NOMO-1 treated with DMSO at 0.1 percent for 48 hours (cell line): ENCODE measurements at regions not wholly inside any gene's neighbourhood (a gene's known extent, or its start where the extent isn't known, plus 50 kb on each side); places are given as distances from the start of the nearest gene placed in this dataset.
"Not testable (repeated sequence)": the region's sequence is repeated elsewhere in the genome, so short reads cannot be mapped to it uniquely, and the experiment has no call there.

Source experiments
- DNase-seq: peaks from one replicate; lab custom pipeline; 2025; ENCODE audit not compliant: unreplicated experiment; lab: John Stamatoyannopoulos, UW

- no peak for DNase-seq
Observed at GRCh38 chr14:38045461-38045860, 162.2 kb upstream of the SSTR1 start.

GRCh38 chr14:38046160-38046559 is 161.5 kb upstream of the SSTR1 start:
- DNase-seq, result no peak

DNA sequence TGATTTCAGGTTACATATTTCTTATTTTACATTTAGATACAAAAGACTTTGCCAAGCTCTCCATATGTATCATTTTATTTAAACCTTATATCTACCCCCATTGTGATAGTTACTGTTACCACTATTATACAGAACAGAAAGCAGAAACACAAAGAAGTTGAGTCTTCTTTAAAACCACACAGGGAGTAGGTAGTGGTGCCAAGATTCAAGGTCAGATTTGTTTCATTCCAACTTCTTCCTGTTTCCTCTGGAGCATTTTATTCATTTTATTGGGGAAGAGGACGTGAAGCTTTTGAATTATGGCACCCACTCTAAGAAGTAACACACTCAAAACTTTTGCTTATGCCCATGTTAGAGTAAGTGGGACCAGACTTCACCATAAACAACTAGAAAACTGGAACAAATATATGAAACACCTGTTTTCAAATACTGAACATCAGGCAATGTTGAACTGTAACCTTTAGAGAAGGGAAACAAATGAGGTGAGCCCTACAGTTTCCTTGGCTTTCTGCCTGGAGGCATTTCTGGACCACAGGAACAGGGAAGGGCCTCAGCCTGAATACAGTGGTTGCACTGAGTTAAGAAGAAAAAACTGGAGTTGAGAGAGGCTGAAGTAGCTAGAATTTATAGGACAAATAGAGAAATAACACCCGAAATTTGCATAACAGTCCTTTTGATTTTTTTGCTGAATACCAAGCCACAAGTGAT is 160.4 kb upstream of the SSTR1 start:
- DNase-seq, result no peak

- no peak for DNase-seq
Observed at GRCh38 chr14:38053666-38054065, 154.0 kb upstream of the SSTR1 start.

GRCh38 chr14:38056270-38056669 is 151.4 kb upstream of the SSTR1 start:
- no peak for DNase-seq

- DNase-seq, result not testable (repeated sequence)
Observed at GRCh38 chr14:38062223-38062622, 145.5 kb upstream of the SSTR1 start.

DNA sequence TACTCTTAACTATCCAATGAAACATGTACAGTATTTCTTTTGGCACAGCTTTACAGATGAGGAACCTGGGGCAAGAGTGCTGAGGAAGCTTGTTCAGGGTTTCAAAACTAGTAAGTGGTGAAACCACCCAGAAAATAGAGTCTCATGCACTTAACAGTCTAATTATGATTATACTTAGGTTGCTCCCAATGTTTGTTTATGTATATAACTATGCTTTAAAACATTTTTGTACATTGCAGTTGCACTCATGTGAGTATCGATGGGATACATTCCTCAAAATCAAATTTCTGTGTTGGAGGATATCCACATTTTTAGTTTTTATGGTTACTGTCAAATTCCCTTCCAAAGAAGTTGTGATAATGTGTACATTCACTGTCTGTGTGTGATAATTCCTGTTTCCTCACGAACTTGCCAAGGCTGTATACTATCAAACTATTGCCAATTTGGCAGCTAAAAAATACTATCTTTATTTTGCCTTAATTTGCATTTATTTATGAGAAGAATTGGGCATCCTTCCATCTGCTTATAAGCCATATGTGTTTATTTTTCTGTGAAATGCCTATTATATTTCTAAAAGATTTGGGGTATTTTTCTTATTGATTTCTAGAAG is 143.9 kb upstream of the SSTR1 start:
- no peak for DNase-seq

- no peak for DNase-seq
Observed at GRCh38 chr14:38065106-38065762, 142.5 kb upstream of the SSTR1 start.

- no peak for DNase-seq
Observed at GRCh38 chr14:38070061-38070588, 137.6 kb upstream of the SSTR1 start.

DNA sequence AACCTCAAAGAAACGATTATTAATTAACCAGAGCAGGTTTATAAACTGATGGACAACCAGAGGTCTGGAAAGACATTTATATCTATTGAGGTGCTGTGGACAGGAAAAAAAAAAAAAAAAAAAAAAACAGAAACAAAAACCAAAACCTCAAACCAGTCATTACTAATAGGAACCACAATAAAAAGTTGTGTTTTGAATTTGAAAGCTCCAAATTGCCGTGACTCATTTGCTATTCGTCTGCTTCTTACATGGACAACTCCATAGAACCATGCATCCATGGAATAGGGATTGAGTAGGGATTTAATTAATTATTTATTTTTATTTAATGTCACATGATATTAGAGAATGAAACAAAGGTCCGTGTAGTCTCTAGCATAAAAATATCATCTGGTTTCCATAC is 134.1 kb upstream of the SSTR1 start:
- no peak for DNase-seq

DNA sequence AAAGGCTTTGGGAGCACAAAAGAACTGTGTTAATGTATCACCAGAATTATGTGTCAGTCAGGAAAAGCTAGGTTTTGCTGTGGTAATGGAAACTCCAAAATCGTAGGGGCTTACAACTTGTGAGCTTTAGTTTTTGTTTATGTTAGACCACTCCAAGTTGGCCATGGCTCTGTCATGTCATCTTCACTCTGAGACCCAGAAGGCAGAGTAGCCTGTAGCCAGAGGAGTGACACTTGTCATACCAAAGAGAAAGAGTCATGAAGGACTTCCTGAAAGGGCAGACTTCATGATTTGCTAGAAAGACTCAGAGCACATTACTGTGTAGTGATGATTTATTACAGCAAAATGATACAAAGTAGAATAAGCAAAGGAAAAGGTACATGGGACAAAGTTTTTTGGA is 133.6 kb upstream of the SSTR1 start:
- DNase-seq, result no peak

- DNase-seq, result no peak
Observed at GRCh38 chr14:38074754-38075153, 132.9 kb upstream of the SSTR1 start.

- no peak for DNase-seq
Observed at GRCh38 chr14:38078393-38078792, 129.3 kb upstream of the SSTR1 start.

GRCh38 chr14:38079268-38079667 is 128.4 kb upstream of the SSTR1 start:
- no peak for DNase-seq

- DNase-seq, result no peak
Observed at GRCh38 chr14:38079886-38080285, 127.8 kb upstream of the SSTR1 start.

DNA sequence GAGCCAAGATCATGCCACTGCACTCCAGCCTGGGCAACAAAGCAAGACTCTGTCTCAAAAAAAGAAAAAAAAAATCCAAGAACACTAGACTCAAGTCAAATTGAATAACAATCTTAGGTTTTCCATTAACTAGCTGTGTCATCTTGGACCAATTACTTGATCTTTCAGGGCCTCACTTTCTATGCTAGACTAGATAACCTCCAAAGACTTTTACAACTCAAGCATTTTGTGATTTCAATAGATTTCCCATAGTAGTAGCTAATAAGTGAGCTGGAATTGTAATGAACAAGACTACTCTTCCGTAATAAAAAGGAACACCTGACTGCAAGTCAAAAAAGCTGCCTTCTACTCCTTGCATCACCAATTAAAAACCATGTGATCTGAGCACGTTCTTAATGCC is 127.0 kb upstream of the SSTR1 start:
- no peak for DNase-seq

DNA sequence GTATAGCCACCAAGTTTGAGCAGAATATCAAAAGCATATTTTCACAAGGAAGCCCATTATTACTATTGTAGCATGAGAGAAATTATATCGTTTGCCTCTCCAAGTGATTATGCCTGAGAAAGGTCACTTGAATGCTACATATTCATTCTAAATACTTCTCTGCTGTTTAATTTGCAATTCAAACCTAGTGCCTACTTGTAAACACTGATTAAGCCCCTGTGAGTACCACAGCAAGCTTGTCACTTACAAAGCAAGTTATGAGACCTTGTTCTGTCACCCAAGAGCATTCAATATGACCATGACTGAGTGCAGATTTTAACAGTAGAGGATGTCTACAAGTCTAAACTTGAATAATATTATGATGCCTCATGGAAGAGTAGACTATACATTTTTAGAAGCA is 124.7 kb upstream of the SSTR1 start:
- DNase-seq, result no peak

DNA sequence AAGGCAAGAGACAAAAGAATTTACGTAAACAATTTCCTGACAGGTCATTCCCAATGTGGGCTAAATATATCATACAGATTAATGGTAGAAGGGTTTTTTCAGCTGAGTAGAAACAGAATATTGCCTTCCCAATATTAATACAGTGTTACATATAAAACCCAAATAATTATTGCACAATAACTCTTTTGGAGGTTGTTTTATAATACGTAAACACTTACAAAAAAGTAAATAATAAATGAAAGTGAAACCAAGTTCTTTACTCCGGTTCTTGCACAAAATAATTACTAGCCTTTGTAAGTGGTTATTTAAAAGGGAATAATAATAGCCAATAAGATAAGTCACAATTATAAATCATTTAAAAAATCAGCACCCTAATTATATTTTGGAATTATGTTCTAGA is 118.6 kb upstream of the SSTR1 start:
- DNase-seq, result no peak

GRCh38 chr14:38090506-38090905 is 117.2 kb upstream of the SSTR1 start:
- DNase-seq, result no peak

- no peak for DNase-seq
Observed at GRCh38 chr14:38098074-38098836, 109.4 kb upstream of the SSTR1 start.

- DNase-seq, result no peak
Observed at GRCh38 chr14:38101679-38102078, 106.0 kb upstream of the SSTR1 start.
